Neuronal stem cell (in vitro differentiated cells): ENCODE measurements at regions not wholly inside any gene's neighbourhood (a gene's known extent, or its start where the extent isn't known, plus 50 kb on each side); places are given as distances from the start of the nearest gene placed in this dataset.

Source experiments
- DNase-seq: peaks from one replicate; pipeline ENCODE4 v3.0.0-alpha.2; 2013; ENCODE audit warnings: low spot score
- H2AFZ ChIP-seq: one replicate; pipeline ENCODE4 v1.6.1; 2013; ENCODE audit warnings: mild to moderate bottlenecking, low read length, inconsistent platforms
- H2AK5ac ChIP-seq: 2 replicates; pipeline ENCODE4 v1.6.1; 2013; ENCODE audit warnings: low read depth, mild to moderate bottlenecking, inconsistent platforms, low read length, moderate library complexity, mixed read lengths
- H2BK120ac ChIP-seq: 2 replicates; pipeline ENCODE4 v1.6.1; 2013; ENCODE audit warnings: low read depth, mild to moderate bottlenecking, inconsistent platforms, low read length, moderate library complexity, mixed read lengths
- H2BK12ac ChIP-seq: one replicate; pipeline ENCODE4 v1.6.1; 2013; ENCODE audit warnings: low read length, inconsistent platforms
- H2BK15ac ChIP-seq: 2 replicates; pipeline ENCODE4 v1.6.1; 2013; ENCODE audit warnings: mild to moderate bottlenecking, low read length, inconsistent platforms, mixed read lengths
- H2BK5ac ChIP-seq: one replicate; pipeline ENCODE4 v1.6.1; 2013; ENCODE audit warnings: inconsistent platforms, mild to moderate bottlenecking, low read length, moderate library complexity
- H3K14ac ChIP-seq: one replicate; pipeline ENCODE4 v1.6.1; 2013; ENCODE audit warnings: low read length, inconsistent platforms
- H3K18ac ChIP-seq: 2 replicates; pipeline ENCODE4 v1.6.1; 2013; ENCODE audit warnings: low read length, inconsistent platforms
- H3K23ac ChIP-seq: 2 replicates; pipeline ENCODE4 v1.6.1; 2013; ENCODE audit warnings: low read depth, mild to moderate bottlenecking, mixed read lengths, low read length, inconsistent platforms; ENCODE audit not compliant: poor library complexity
- H3K27ac ChIP-seq: replicated peaks from 3 replicates; pipeline ENCODE4 v1.5.1; 2013; ENCODE audit warnings: low read length, inconsistent platforms
- H3K27me3 ChIP-seq, 3 experiments: 2 replicates each; pipeline ENCODE4 v1.6.1; 2013; ENCODE audit warnings: low read length in 3 of 3, mild to moderate bottlenecking in 2 of 3, inconsistent platforms in 1 of 3, low read depth in 1 of 3, mixed read lengths in 1 of 3, moderate library complexity in 1 of 3; ENCODE audit not compliant: control insufficient read depth in 3 of 3, insufficient read depth in 3 of 3
- H3K36me3 ChIP-seq, 2 donors: replicated peaks in 1 of 2; 2 replicates each; pipeline ENCODE4 v1.6.1; 2013; ENCODE audit warnings: low read length in 2 of 2; ENCODE audit not compliant: control insufficient read depth in 2 of 2, insufficient read depth in 2 of 2
- H3K4ac ChIP-seq: 2 replicates; pipeline ENCODE4 v1.6.1; 2013; ENCODE audit warnings: inconsistent platforms, mild to moderate bottlenecking, low read length, moderate library complexity
- H3K4me1 ChIP-seq, 2 donors: 1 replicate in 1 of 2; 2 replicates in 1 of 2; pipeline ENCODE4 v1.6.1; 2013; ENCODE audit warnings: low read length in 2 of 2, low read depth in 1 of 2; ENCODE audit not compliant: control insufficient read depth in 2 of 2, insufficient read depth in 1 of 2
- H3K4me2 ChIP-seq: one replicate; pipeline ENCODE4 v1.6.1; 2013; ENCODE audit warnings: mild to moderate bottlenecking, low read length, inconsistent platforms; ENCODE audit not compliant: insufficient read depth, poor library complexity, severe bottlenecking
- H3K4me3 ChIP-seq, 2 donors: 2 replicates each; pipeline ENCODE4 v1.5.1; 2013; ENCODE audit warnings: low read length in 2 of 2, mild to moderate bottlenecking in 2 of 2, inconsistent platforms in 1 of 2, moderate library complexity in 1 of 2
- H3K79me1 ChIP-seq: one replicate; pipeline ENCODE4 v1.6.1; 2013; ENCODE audit warnings: low read depth, mild to moderate bottlenecking, inconsistent platforms, low read length, moderate library complexity
- H3K9ac ChIP-seq: one replicate; pipeline ENCODE4 v1.6.1; 2013; ENCODE audit warnings: mild to moderate bottlenecking, low read depth, low read length, inconsistent platforms; ENCODE audit not compliant: poor library complexity
- H3K9me3 ChIP-seq, 2 donors: replicated peaks in 1 of 2; 2 replicates each; pipeline versions ENCODE3 to v1.6.1; 2013; ENCODE audit warnings: low read length in 2 of 2, mild to moderate bottlenecking in 2 of 2, inconsistent platforms in 1 of 2, low read depth in 1 of 2, mixed read lengths in 1 of 2, moderate library complexity in 1 of 2; ENCODE audit not compliant: control insufficient read depth in 2 of 2, insufficient read depth in 1 of 2
- H4K8ac ChIP-seq: one replicate; pipeline ENCODE4 v1.6.1; 2013; ENCODE audit warnings: low read depth, mild to moderate bottlenecking, inconsistent platforms, low read length, moderate library complexity
- H4K91ac ChIP-seq: one replicate; pipeline ENCODE4 v1.6.1; 2013; ENCODE audit warnings: low read length, low read depth, mild to moderate bottlenecking, inconsistent platforms; ENCODE audit not compliant: poor library complexity
- WGBS, 2 donors: extraction: QIAGEN DNeasy Blood & Tissue Kit; methylation state at CpG; one replicate each; pipeline ENCODE4 v1.1.7; 2013; ENCODE audit warnings: missing lambda C conversion rate in 2 of 2, mixed read lengths in 1 of 2; ENCODE audit not compliant: insufficient read length in 2 of 2, insufficient replicate concordance in 1 of 2; ENCODE audit errors: extremely low coverage in 2 of 2; 5-methylcytosine and 5-hydroxymethylcytosine counted together

GRCh38 chr1:232431748-232432147, 198.2 kb downstream of the SIPA1L2 start:
- Histone ChIP-seq H2BK15ac (no peak overlapping the region), H3K27me3 (no peaks in the 10 kb centered on the region), H3K79me1 (no peaks in the 10 kb centered on the region), H3K9me3 (no peaks in the 10 kb centered on the region), H3K4me3 (no peak overlapping the region), H3K4me1 (peaks cover 0 to 7% of the 10 kb centered on the region in 2 donors), H3K23ac (no peak overlapping the region), H4K91ac (no peak overlapping the region), H2BK12ac (no peak overlapping the region), H3K36me3 (peaks cover 15 to 100% of the 10 kb centered on the region in 2 donors), H3K4me2 (no peak overlapping the region), H4K8ac (no peak overlapping the region), H3K4ac (no peak overlapping the region), H2AK5ac (no peak overlapping the region), H3K18ac (no peak overlapping the region), H2BK5ac (no peak overlapping the region), H3K14ac (no peak overlapping the region), H3K27ac (no peak overlapping the region), H3K9ac (no peak overlapping the region), H2AFZ (no peak overlapping the region), H2BK120ac (no peak overlapping the region)
- WGBS, 2 donors = no CpG with 5 or more reads among the region's 4 CpGs
- no peak for DNase-seq

- Histone ChIP-seq H3K14ac (no peak overlapping the region), H2BK120ac (no peak overlapping the region), H2BK12ac (no peak overlapping the region), H3K27me3 (no peaks in the 10 kb centered on the region), H3K9me3 (no peaks in the 10 kb centered on the region), H3K4me2 (no peak overlapping the region), H3K4me1 (peaks cover 0 to 7% of the 10 kb centered on the region in 2 donors), H4K8ac (no peak overlapping the region), H2AK5ac (no peak overlapping the region), H3K27ac (no peak overlapping the region), H3K79me1 (no peaks in the 10 kb centered on the region), H3K4me3 (no peak overlapping the region), H3K4ac (no peak overlapping the region), H3K18ac (no peak overlapping the region), H2AFZ (no peak overlapping the region), H3K9ac (no peak overlapping the region), H2BK15ac (no peak overlapping the region), H3K36me3 (peaks cover 15 to 100% of the 10 kb centered on the region in 2 donors), H2BK5ac (no peak overlapping the region), H3K23ac (no peak overlapping the region), H4K91ac (no peak overlapping the region)
- no peak for DNase-seq
- no CpG with 5 or more reads among the region's 6 CpGs for WGBS, 2 donors
Observed at GRCh38 chr1:232431326-232431725, 198.6 kb downstream of the SIPA1L2 start.

GRCh38 chr1:232430467-232430866, 199.5 kb downstream of the SIPA1L2 start:
- no peak overlapping the region for H2BK15ac ChIP-seq
- H3K14ac ChIP-seq = no peak overlapping the region
- whole genome bisulfite sequencing, 2 donors = no CpG with 5 or more reads among the region's 6 CpGs
- H3K4me1 ChIP-seq = peaks cover 0 to 7% of the 10 kb centered on the region in 2 donors
- no peak overlapping the region for H3K9ac ChIP-seq
- H3K18ac ChIP-seq = no peak overlapping the region
- no peak overlapping the region for H3K23ac ChIP-seq
- H2BK5ac ChIP-seq = no peak overlapping the region
- no peak overlapping the region for H4K91ac ChIP-seq
- no peaks in the 10 kb centered on the region for H3K79me1 ChIP-seq
- no peaks in the 10 kb centered on the region for H3K9me3 ChIP-seq
- no peak overlapping the region for H3K4me2 ChIP-seq
- no peak overlapping the region for H3K4me3 ChIP-seq
- no peak overlapping the region for H3K27ac ChIP-seq
- H4K8ac ChIP-seq = no peak overlapping the region
- H3K36me3 ChIP-seq = peaks cover 13 to 100% of the 10 kb centered on the region in 2 donors
- H2AFZ ChIP-seq = no peak overlapping the region
- no peak overlapping the region for H3K4ac ChIP-seq
- DNase-seq = no peak
- H2AK5ac ChIP-seq = no peak overlapping the region
- no peaks in the 10 kb centered on the region for H3K27me3 ChIP-seq
- H2BK120ac ChIP-seq = no peak overlapping the region
- no peak overlapping the region for H2BK12ac ChIP-seq

DNA sequence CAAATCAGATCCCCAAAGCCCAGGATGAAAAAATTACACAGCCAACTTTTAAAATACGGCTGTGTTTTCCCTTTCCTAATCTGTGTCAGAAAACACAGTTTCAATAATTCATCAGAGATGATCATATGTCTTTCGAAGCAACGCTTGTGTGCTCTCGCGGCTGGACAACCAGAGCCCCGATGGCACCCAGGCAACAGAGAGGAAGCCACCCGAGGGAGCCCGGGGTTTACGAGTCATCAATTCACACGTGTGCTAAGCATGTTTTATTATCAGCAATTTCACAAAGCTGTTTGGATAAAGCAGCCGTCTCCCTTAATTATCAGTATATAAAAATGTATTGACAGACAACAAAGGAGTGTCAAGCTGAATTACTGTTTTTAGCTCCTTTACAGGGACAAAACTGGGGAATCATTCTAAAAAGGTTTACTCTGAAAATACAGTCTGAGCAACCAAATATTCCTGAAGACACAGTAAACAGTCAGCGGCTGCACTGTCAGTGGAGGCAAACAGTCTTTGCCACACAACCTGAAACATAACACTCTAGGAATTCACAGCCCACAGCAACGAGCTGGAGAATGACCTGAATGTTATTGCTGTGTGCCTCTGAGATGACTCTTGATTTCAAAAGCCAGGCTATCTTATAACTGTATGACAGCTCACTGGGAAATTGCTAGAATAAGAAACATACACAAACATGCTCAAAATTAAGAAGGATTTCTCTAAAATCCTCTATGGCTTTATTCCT, 201.0 kb downstream of the SIPA1L2 start:
- H4K8ac ChIP-seq = no peak overlapping the region
- H3K79me1 ChIP-seq = no peaks in the 10 kb centered on the region
- H3K14ac ChIP-seq = no peak overlapping the region
- H3K18ac ChIP-seq = no peak overlapping the region
- no peak overlapping the region for H3K9ac ChIP-seq
- no peak overlapping the region for H3K4me3 ChIP-seq
- H3K23ac ChIP-seq = no peak overlapping the region
- WGBS, 2 donors = no CpG with 5 or more reads among the region's 13 CpGs
- no peak overlapping the region for H2BK5ac ChIP-seq
- H3K36me3 ChIP-seq = peaks cover 13 to 100% of the 10 kb centered on the region in 2 donors
- H2BK15ac ChIP-seq = no peak overlapping the region
- H3K27ac ChIP-seq = no peak overlapping the region
- H3K4me1 ChIP-seq = peaks cover 0 to 7% of the 10 kb centered on the region in 2 donors
- no peaks in the 10 kb centered on the region for H3K9me3 ChIP-seq
- no peak for DNase-seq
- no peak overlapping the region for H4K91ac ChIP-seq
- no peak overlapping the region for H3K4me2 ChIP-seq
- no peak overlapping the region for H2BK12ac ChIP-seq
- no peaks in the 10 kb centered on the region for H3K27me3 ChIP-seq
- H2AK5ac ChIP-seq = no peak overlapping the region
- no peak overlapping the region for H3K4ac ChIP-seq
- H2AFZ ChIP-seq = no peak overlapping the region
- no peak overlapping the region for H2BK120ac ChIP-seq
